GM21825 (cell line): ENCODE measurements at regions not wholly inside any gene's neighbourhood (a gene's known extent, or its start where the extent isn't known, plus 50 kb on each side); places are given as distances from the start of the nearest gene placed in this dataset.
"Not testable (repeated sequence)": the region's sequence is repeated elsewhere in the genome, so short reads cannot be mapped to it uniquely, and the experiment has no call there.

Experiments used
- ATAC-seq: cut with Tn5 transposase; IDR thresholded peaks from one replicate; pipeline ENCODE4 v1.9.1; 2021; ENCODE audit warnings: mild to moderate bottlenecking, moderate library complexity; ENCODE audit not compliant: unreplicated experiment

DNA sequence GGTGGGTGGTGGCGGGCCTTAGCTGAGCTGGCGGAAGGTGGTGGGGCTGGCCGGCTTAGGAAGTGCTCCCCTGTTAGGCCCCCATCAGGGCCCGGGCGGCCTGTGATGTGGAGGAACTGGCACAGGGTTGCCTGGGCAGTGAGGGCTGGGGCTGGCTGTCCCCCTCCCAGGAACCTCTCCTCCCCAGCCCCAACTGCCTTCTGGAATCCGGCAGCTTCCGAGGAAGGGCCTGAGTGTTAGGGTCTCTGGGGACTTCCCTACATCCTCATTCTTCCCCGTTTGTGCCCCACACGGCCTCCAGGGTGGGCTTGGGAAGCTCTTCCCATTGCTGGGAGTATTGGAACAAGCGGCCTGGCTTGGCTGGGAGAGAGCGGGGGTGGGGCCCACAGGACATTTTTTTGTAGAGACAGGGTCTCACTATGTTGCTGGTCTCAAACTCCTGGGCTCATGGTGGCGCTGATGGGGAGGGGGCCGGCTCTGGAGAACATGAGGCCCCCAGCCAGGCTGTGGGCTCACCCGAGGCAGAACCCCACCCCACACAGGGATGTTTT lies 89.9 kb upstream of the CIBAR2 start:
- ATAC-seq = no peak

DNA sequence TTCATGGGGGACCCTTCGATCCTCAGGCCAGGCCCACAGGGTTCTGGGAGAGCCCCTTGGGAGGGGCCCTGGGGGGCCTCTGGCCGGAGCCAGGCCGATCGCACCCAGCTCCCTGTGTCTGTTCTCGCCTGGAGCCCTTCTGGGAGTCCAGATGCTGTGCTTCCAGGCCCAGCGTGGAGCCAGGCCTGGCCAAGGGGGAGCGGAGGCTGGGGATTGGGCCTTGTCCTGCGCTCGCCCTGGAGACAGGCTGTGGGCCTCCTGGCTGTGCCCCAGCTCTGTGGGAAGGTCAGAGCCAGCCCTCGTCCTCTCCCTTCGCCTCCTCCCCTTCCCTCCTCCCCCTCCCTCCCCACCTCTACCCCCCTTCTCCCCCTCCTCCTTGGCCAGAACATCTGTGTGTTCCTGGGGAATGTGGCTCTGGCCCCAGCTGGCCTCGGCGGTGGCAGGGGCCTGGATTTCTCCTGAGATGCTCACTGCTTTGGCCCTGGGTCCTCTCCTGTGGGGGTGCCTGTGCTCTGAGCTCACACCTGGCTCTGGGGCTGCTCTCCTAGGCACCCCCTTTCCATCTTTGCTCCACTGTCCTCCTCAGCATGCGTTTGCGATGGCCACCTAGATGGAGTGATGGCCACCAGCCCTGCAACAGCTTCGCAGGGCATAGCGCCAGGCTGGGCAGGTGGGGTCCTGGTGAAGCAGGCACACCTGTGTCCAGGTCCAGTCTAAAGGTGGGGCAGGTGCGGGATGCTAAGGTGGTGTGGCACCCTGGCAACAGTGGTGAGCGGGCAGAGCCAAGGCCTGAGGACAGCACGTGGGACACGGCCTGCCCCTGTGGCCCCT lies 90.6 kb upstream of the CIBAR2 start:
- no peak for ATAC-seq

DNA sequence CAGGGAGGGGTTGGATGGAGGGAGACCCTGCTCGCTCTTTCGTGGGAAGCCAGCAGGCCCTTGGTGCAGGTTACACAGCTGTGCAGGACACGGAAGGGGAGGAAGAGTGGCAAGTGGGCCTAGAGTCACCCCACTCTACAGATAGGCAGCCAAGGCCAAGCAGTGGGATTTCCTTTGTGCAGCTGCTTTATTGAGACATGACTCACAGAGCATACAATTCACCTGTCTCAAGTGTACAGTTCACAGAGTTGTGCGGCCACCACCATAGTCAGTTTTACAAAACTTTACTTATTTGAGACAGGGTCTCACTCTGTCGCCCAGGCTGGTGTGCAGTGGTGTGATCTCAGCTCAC lies 91.2 kb upstream of the CIBAR2 start:
- no peak for ATAC-seq

DNA sequence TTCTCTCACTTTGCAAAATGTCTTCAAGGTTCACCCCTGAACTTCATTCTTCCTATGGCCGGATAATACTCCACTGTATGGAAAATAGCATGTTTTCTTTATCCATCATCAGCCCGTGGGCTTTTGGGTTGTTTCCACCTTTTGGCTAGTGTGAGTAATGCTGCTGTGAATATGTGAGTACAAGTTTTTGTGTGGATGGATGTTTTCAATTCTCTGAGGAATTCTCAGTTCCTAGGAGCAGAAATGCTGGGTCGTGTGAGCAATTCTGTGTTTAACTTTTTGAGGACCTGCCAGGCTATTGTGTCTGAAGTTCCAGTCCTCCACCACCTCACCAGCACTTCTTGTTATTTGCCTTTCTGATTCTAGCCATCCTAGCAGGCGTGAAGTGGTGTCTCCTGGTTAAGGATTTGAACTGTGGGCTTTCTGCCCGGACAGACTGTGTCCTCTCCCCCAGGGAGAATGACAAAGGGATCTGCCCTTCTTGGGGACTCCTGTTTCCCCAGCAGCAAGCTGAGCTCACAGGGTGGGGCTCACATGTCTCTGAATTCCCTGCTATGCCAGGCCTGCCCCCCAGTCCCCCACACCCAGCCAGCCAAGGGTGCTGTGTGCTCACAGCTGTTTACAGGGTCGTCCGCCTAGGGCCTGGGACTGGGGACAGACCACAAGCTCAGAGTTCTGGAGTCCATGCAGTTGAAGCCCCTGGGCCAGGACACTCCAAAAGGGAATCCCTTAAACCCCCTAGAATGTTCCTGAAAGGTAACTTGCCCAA lies 92.2 kb upstream of the CIBAR2 start:
- no peak for ATAC-seq

DNA sequence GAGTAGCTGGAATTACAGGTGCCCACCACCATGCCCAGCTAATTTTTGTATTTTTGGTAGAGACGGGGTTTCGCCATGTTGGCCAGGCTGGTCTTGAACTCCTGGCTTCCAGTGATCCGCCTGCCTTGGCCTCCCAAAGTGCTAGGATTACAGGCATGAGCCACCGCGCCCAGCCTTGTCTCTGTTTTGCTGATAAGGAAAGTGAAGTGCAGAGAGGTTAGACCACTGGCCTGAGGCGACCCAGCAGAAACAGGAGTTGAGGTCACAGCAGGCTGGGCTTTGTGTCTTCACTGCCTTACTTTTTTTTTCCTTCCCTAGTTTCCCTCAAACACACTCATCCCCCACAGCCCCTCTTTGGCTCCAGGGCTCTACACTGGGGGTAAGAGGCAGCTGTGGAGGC lies 93.0 kb upstream of the CIBAR2 start:
- ATAC-seq = not testable (repeated sequence)

DNA sequence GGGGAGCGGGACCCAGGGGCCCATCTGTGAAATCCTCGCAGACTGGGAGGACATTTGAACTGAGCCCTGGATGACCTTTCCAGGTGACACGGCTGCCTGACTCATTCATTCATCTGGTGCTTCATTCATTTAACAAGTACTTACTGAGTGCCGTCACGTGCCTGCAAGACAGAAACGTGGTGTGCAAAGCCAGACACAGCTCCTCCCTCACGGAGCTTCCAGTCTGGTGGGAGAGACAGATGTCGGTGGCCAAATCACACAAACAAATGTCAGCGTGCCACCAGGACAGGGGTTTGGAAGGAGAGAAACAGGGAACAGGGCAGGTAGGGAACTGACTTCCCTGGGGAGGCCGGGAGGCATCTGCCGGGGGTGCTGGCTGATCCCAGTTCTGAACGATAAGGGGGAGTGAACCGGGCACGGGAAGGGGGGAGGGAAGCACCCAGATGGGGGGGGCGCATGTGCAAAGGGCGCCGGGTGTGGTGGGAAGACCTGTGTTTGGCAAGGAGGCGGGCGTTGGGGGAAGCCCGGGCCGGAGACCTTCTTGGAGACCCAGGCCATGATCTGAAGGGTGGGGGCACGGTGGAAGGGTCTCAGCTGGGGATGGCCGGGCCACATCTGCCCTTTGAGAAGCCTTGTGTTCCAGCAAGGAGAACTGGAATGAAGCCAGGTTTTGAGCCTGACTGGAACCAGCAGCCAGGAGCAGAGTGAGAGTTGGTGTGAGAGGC lies 93.6 kb upstream of the CIBAR2 start:
- no peak for ATAC-seq

DNA sequence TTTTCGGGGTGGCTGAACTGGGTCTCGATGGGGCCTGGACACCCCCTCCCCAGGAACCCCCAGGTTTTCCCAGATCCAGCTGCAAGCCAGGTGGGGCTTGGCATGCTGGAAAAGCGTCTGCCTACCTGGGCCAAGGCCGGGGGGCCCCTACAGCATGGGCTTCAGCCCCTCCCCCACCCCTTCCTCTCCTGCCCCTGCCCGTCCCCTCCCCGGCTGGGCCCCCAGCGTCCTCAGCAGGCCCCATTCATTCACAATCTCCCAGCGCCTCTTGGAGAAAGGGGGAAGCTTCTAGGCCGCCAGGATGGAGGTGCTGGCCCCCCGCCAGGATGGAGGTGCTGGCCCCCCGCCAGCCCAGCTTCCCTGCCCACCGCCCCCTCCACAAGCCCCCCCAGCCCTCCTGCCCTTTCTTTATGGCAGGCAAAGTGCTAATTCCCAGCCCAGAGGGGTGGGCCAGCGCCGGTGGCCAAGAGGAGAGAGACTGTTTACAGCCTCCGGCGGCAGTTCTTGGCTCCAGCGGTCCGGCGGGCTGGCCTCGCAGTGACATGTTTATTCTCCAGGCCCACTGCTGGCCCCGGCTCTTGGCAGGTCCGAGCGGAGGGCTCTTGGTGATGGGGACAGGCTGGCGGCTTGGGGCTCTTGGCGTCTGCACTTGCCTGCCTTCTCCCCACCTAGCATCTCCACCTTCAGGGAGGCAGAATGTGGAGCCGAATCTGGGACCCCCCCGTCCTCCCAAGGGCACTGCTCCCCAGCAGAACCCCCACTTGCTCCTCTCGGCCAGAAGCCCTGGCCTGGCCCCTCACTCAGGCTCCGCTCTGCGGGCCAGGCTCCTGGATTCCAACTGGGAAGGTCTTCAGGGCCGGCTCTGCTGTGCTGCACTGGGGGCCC lies 94.4 kb upstream of the CIBAR2 start:
- no peak for ATAC-seq

DNA sequence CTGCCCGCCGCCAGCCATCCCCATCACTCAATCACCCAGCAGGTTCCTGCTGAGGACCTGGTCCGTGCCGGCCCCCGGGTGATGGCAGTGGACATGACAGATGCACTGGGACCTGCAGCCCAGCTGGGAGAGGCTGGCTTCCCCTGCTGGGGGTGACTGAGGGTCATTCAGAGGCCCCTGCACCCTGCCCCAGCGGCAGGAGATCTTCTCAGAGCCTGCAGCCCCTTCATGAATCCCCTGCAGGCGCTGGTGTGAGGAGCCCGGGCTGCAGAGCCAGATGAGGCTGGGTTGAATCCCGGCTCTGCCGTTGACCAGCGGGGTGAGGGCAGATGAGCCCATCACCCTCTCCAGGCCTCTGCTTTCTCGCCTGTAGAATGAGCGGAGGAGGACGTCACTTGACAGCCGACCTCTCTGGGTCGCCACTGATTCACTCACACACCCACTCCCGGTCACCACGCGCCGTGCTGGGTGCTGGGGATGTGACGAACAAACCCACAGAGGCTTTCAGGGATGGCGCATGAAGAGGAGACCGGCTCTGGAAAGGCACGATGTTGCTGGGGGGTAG lies 95.2 kb upstream of the CIBAR2 start:
- ATAC-seq = no peak

DNA sequence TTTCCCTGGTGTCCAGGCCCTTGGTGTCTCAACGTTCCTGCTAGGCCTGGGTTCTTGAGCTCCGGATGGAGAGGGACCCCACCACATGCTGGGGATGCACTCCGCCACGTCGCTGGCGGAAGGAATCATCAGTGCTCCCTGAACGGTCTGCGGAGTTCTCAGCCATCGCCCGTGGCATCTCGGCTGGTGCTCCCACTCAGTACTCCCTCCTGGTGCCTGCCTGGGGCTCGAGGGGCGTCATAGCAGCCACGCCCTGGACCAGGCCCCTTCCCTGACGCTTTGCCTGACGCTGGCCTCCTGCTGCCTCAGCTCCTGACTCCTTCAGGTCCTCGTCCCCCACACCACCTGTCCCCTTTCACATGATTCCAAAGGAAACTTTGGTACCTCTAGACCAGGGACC lies 95.9 kb upstream of the CIBAR2 start:
- no peak for ATAC-seq

DNA sequence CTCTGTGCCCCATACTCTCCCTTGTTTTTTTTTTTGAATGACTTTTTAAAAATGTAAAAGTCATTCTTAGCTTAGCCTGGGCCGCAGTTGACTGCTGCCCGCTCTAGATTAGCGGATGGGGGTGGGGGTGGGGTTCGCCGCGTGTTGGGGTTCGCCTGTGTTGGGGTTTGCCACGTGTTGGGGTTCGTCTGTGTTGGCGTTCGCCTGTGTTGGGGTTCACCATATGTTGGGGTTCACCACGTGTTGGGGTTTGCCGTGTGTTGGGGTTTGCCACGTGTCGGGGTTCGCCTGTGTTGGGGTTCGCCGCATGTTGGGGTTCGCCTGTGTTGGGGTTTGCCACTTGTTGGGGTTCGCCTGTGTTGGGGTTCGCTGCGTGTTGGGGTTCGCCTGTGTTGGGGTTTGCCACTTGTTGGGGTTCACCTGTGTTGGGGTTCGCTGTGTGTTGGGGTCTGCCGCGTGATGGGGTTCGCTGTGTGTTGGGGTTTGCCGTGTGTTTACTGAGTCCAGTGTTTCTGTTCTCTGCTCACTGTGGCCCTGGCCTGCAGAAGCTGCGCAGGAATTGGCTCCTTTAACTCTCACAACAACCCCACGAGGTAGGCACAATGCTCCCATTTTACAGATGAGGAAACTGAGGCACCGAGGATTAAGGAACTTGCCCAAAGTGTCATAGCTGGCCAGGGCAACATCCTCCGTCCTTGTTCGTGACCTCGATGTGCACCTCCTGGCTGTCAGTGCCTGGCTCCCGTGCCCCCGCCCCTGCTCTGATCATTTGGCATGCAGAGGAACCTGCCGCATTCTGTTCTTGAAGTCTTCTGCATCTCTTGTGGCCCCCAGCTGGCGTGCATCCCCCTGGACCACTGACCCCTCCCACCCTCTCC lies 96.6 kb upstream of the CIBAR2 start:
- ATAC-seq = no peak

DNA sequence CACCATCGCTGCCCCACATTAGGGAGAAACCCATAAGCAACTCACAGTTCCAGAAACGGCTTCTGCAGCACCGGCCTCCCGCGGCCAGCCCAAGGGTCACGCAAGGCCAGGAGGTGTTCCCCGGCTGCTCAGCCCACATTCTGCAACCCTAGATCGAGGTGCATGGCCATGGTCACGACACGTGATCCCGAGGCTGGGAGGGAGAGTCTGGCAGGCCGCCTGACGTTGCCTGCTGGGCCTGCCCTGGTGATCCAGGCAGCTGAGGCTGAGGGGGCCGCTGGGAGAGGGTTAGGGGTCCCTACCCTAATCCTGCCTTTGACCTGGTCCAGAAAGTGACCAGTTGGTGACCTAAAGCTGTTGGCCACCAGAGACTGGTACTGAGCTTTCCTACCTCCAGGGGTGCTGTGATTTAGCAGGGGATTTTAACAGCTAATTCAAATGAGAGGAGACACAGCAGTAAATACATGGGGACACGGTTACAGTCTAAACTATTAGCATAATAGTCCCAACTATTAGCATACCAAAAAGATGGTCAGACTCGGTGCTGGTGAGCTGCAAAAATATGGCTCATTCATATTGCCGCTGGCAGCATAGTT lies 97.4 kb upstream of the CIBAR2 start:
- ATAC-seq = no peak

DNA sequence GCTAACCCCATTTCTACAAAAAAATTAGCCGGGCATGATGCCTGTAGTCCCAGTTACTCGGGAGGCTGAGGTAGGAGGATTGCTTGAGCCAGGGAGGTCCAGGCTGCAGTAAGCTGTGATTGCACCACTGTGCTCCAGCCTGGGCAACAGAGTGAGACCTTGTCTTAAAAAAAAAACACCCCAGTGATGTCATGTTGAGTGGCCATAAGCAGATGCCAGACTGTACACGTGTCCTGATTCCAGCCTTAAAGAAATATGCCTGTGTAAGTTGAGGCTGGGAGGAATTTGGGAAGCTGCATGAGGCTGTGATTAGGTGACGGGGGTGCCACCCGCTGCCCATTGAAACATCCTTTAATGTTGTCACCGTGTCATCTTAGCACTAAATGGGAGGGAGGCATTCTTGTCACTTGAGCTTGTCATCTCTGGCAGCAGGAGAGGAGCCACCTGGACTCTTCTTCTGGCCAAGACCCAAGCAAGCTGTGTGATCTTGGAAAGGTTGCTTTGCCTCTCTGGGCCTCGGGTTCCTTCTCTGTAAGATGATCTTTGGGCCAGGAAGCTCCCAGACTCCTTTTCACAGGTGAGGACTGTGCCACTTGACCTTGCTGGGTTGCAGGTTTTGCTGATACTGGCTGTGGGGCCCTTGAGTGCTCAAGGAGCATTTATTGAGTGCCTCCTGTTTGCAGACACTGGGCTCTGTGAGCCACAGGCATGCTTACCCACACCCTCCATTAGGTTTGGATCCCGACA lies 98.3 kb upstream of the CIBAR2 start:
- no peak for ATAC-seq

DNA sequence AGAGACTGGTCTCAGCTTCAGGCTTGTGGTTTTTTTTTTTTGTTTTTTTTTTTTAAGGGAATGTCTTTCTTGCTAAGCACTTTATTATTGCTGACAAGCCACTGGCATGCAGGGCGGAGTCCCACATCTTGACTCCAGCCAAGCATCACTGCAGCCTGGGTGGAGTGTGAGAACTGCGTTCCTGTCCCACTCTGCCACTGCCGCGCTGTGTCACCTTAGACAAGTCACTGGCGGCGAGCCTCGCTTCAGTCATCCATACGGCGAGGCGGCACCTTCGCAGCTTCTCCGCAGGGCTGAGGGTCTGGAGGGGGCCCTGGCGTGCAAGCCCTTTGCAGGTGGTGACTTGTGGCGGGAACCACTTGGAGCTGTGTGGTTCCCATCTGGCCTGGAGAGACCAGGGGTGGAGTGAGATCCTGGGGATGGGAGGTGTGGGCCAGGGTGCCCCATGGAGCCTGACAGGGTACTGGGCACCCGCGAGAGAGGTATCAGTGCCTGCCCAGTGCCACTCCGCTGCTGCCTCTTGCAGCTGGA lies 99.1 kb upstream of the CIBAR2 start:
- ATAC-seq = no peak

DNA sequence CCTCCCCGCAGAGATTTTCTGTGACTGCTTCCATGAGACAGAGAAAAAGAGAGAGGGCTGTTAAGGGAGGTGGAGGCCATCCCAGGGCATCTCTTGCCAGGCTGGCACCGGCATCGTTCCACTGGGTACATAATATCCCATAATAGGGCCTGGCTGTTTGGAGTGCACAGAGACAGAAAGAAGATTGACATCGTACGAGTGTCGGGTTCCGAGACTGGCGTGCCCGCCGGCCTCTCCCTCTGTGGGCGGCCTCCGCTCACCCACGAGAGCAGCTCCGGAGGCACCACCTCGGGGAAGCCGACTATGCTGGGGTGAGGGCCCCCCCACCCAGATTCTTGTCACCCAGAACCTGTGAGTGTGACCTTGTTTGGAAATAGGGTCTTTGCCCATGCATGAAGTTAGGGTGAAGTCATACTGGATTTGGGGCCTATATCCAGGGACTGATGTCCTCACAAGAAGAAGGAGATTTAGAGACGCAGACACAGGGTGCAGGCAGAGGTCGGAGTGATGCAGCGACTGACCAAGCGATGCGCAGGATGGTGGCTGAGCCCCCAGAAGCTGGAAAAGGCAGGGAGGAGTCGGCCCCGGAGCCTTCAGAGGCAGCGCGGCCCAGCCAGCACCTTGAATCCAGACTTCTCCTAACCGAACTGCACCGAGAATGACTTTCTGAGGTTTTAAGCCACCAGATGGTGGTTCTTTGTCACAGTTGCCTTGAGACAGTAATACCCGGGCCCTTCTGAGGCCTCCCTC lies 101.8 kb upstream of the CIBAR2 start:
- ATAC-seq = no peak

DNA sequence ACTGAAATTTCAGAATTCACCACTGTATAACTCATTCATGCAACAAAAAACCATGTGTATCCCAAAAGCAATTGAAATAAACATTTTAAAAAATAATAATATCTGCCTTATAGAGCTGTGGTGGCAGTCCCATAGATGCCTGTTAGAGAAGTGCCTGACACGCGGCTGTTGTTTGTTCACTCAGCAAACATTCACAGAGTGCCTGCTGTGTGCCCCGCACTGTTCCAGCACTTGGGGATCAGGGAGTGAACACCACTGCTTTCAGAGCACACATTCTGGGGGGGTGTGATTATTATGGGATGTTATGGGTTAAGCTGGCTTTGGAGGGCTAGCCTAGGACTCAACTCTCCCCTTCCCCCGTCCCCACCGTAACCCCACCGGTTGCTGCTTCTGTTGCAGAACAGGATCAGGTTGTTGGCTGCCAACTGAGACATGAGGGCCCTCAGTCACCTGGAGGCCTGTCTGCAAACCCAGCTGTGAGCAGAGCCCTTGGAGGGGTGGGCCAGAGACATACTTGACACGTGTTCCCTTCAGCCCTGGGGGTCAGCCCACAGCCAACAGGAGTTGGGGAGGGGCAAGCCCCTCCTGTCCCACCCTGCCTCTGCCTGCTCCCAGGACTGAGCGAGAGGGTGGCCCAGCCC lies 103.3 kb upstream of the CIBAR2 start:
- no peak for ATAC-seq

DNA sequence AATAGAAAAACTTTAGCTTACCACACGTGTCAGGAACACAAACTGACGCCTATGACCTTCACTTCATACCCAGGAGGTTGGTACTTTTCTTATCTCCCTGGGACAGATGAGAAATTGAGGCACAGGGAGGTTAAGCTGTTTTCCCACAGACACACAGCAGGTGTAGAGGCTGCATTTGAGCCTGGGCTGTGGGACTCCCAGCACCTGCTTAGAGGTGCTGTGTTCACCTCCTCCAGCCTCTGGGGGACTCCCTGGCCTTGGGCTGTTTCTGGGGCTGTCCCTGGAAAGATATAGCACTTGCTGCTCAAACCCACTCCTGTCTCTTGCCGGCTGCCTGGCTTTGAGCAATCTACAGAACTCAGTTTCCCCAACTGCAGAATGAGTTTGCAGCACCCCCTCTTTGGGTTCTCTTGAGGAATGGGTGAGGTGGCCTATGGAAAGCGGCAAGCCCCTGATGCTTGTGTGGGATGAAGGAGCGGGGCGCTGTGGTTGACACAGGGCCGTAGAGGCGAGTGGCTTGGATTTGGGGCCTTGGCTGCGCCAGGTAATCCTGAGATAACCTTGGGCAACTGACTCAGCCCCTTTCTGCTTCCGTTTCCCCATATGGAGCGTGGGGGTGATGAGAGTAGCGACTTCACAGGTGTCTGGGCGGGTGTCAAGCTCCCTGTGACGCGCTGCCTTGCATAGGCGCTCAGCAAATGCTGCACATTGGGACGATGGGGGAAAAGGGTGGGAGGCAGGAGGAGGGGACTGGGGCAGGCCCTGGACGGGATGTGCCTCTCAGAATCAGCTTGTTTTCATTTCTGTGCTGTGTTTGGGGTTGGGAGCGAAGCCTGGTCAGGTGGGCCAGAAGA lies 104.5 kb upstream of the CIBAR2 start:
- no peak for ATAC-seq
